Stimulated activated CD8-positive, alpha-beta memory T cell treated with anti-CD3 and anti-CD28 coated beads, Interleukin-4, amount 100 ng/mL, for 24 hours (primary cell): ENCODE measurements at regions not wholly inside any gene's neighbourhood (a gene's known extent, or its start where the extent isn't known, plus 50 kb on each side); places are given as distances from the start of the nearest gene placed in this dataset.

Experiments used
- DNase-seq: peaks from one replicate; pipeline ENCODE4 v3.0.0-alpha.2; 2020; ENCODE audit warnings: low read depth

GRCh38 chr4:147428583-147428982 lies 52.3 kb upstream of the EDNRA start:
- no peak for DNase-seq

- no peak for DNase-seq
Observed at GRCh38 chr4:147430111-147430510, 50.8 kb upstream of the EDNRA start.
